Muscle of back (tissue), 3 donors: ENCODE measurements at regions not wholly inside any gene's neighbourhood (a gene's known extent, or its start where the extent isn't known, plus 50 kb on each side); places are given as distances from the start of the nearest gene placed in this dataset.

Experiments used
- DNase-seq, 3 donors: peaks; one replicate each; pipeline versions ENCODE4 v3.0.0 to v3.0.0-alpha.2; 2013

- DNase-seq = no peak
Observed at GRCh38 chr2:74760875-74761630, 72.9 kb upstream of the HK2 start.

- DNase-seq = no peak
Observed at GRCh38 chr2:74762789-74763188, 71.1 kb upstream of the HK2 start.

- DNase-seq = no peak
Observed at GRCh38 chr2:74763962-74764428, 69.9 kb upstream of the HK2 start.

GRCh38 chr2:74764429-74765272, 69.3 kb upstream of the HK2 start:
- DNase-seq = no peak

- DNase-seq = no peak
Observed at GRCh38 chr2:74766780-74767179, 67.1 kb upstream of the HK2 start.

GRCh38 chr2:74767618-74768017, 66.3 kb upstream of the HK2 start:
- DNase-seq = no peak

- DNase-seq = peak in 1 of 3 donors; percentile 16
Observed at GRCh38 chr2:74768401-74768914, 65.5 kb upstream of the HK2 start.

GRCh38 chr2:74772046-74772445, 61.9 kb upstream of the HK2 start:
- peak in 2 of 3 donors; percentile 38 to 59 for DNase-seq

GRCh38 chr2:74777161-74777900, 56.6 kb upstream of the HK2 start:
- DNase-seq = no peak

- DNase-seq = peak in 2 of 3 donors; percentile 25 to 51
Observed at GRCh38 chr2:74778381-74779264, 55.3 kb upstream of the HK2 start.

GRCh38 chr2:74779265-74779558, 54.7 kb upstream of the HK2 start:
- no peak for DNase-seq

- DNase-seq = no peak
Observed at GRCh38 chr2:74779587-74780135, 54.3 kb upstream of the HK2 start.
